ENCODE measurements at regions not wholly inside any gene's neighbourhood (a gene's known extent, or its start where the extent isn't known, plus 50 kb on each side); places are given as distances from the start of the nearest gene placed in this dataset.
A peak's percentile ranks its signal among the peaks of the same experiment; 100 is the strongest.

GRCh38 chr1:97006044-97006661 lies 284.6 kb downstream of the PTBP2 start:
- no peak for TF ChIP-seq CTCF (IDR thresholded peaks at IDR 0.05; ENCODE audit: low read depth, low read length, missing control alignments)
- no peak overlapping the region for H3K4me3 ChIP-seq (ENCODE audit: low read depth, low read length)
- in situ Hi-C loops (cut with HindIII; ENCODE audit: low sequenced_read_pairs) = no loop called here
- peak; percentile 71 for DNase-seq (ENCODE audit: low read depth)

- in situ Hi-C loops (cut with HindIII; ENCODE audit: low sequenced_read_pairs) = no loop called here
- TF ChIP-seq CTCF (IDR thresholded peaks at IDR 0.05; ENCODE audit: low read depth, low read length, missing control alignments) = no peak
- DNase-seq (ENCODE audit: low read depth) = no peak
- no peak overlapping the region for H3K4me3 ChIP-seq (ENCODE audit: low read depth, low read length)
Observed at GRCh38 chr1:97007840-97008604, 286.4 kb downstream of the PTBP2 start.

- TF ChIP-seq CTCF (IDR thresholded peaks at IDR 0.05; ENCODE audit: low read depth, low read length, missing control alignments) = no peak
- DNase-seq (ENCODE audit: low read depth) = no peak
- no peak overlapping the region for H3K4me3 ChIP-seq (ENCODE audit: low read depth, low read length)
- in situ Hi-C loops (cut with HindIII; ENCODE audit: low sequenced_read_pairs) = no loop called here
Observed at GRCh38 chr1:97010566-97011264, 289.1 kb downstream of the PTBP2 start.

- DNase-seq (ENCODE audit: low read depth) = no peak
- no peak overlapping the region for H3K4me3 ChIP-seq (ENCODE audit: low read depth, low read length)
- TF ChIP-seq CTCF (IDR thresholded peaks at IDR 0.05; ENCODE audit: low read depth, low read length, missing control alignments) = no peak
- in situ Hi-C loops (cut with HindIII; ENCODE audit: low sequenced_read_pairs) = no loop called here
Observed at GRCh38 chr1:97013136-97013535, 291.6 kb downstream of the PTBP2 start.

GRCh38 chr1:97013941-97014340 lies 292.4 kb downstream of the PTBP2 start:
- in situ Hi-C loops (cut with HindIII; ENCODE audit: low sequenced_read_pairs) = no loop called here
- DNase-seq (ENCODE audit: low read depth) = peak; percentile 27

More at GRCh38 chr1:97013941-97014340, 292.4 kb downstream of the PTBP2 start:
- TF ChIP-seq CTCF (IDR thresholded peaks at IDR 0.05; ENCODE audit: low read depth, low read length, missing control alignments) = no peak
- no peak overlapping the region for H3K4me3 ChIP-seq (ENCODE audit: low read depth, low read length)
